Endothelial cell of umbilical vein (primary cell): ENCODE measurements at regions not wholly inside any gene's neighbourhood (a gene's known extent, or its start where the extent isn't known, plus 50 kb on each side); places are given as distances from the start of the nearest gene placed in this dataset.
A peak's percentile ranks its signal among the peaks of the same experiment; 100 is the strongest.

Source experiments
- BruUV-seq: library from RNA; stranded (reverse); fragments of 400-500 nt; replicated peaks from 2 replicates; lab custom pipeline; 2021; lab: Mats Ljungman, UMichigan
- CTCF ChIA-PET: fragments of 300-600, 350-600 bp; sonication (Branson Sonifier 250); formaldehyde crosslinking; loops from one replicate; lab custom pipeline; 2021; ENCODE audit warnings: antibody characterized with exemption, inconsistent platforms; lab: Charles Lee
- POLR2A ChIA-PET: fragments of 300-600, 350-600 bp; sonication (Branson Sonifier 250); formaldehyde crosslinking; loops from one replicate; lab custom pipeline; 2021; ENCODE audit warnings: antibody characterized with exemption, inconsistent platforms; lab: Charles Lee
- DNase-seq: peaks from one replicate; pipeline ENCODE4 v3.0.0-alpha.2; 2011; ENCODE audit warnings: low read depth, low spot score
- FAIRE-seq: peaks from 2 replicates; lab custom pipeline; 2011; peaks lifted over from hg19 to GRCh38; lab: Jason Lieb, UNC
- H2AFZ ChIP-seq: 2 replicates; pipeline ENCODE4 v1.6.0; 2012; ENCODE audit warnings: low read depth, low read length, control low read depth, inconsistent platforms
- H3K27ac ChIP-seq: 2 replicates; pipeline ENCODE4 v1.5.1; 2011; ENCODE audit warnings: low read depth, mild to moderate bottlenecking, control low read depth, low read length, moderate library complexity; ENCODE audit not compliant: insufficient read depth
- H3K27me3 ChIP-seq, 2 experiments: 2 replicates each; pipeline versions ENCODE4 v1.6.0 to v1.6.1; 2011; ENCODE audit warnings: low read length in 2 of 2, mixed read lengths in 1 of 2; ENCODE audit not compliant: control insufficient read depth in 2 of 2, insufficient read depth in 2 of 2
- H3K36me3 ChIP-seq, 2 experiments: 2 replicates in 1 of 2; 3 replicates in 1 of 2; pipeline ENCODE4 v1.5.1; 2011; ENCODE audit warnings: low read length in 2 of 2, mild to moderate bottlenecking in 1 of 2, moderate library complexity in 1 of 2; ENCODE audit not compliant: control insufficient read depth in 2 of 2, insufficient read depth in 2 of 2; ENCODE audit errors: extremely low read depth in 1 of 2
- H3K4me1 ChIP-seq: 3 replicates; pipeline ENCODE4 v1.5.1; 2011; ENCODE audit warnings: mild to moderate bottlenecking, low read length; ENCODE audit not compliant: control insufficient read depth, insufficient read depth; ENCODE audit errors: extremely low read depth
- H3K4me2 ChIP-seq: 2 replicates; pipeline ENCODE4 v1.6.1; 2011; ENCODE audit warnings: low read length, control low read depth, mixed read lengths; ENCODE audit not compliant: insufficient read depth
- H3K4me3 ChIP-seq, 3 experiments: fragments of 200-600 bp in 1 of 3; sonication (generic), shearing (Covaris generic) in 1 of 3; replicated peaks in 1 of 3; 2 replicates each; pipeline ENCODE4 v1.5.1; 2011 to 2016; ENCODE audit warnings: control low read depth in 3 of 3, low read length in 3 of 3, mild to moderate bottlenecking in 2 of 3, inconsistent platforms in 1 of 3, low read depth in 1 of 3, moderate library complexity in 1 of 3; ENCODE audit not compliant: insufficient read depth in 1 of 3
- H3K79me2 ChIP-seq: 2 replicates; pipeline ENCODE4 v1.6.0; 2012; ENCODE audit warnings: low read length, inconsistent platforms; ENCODE audit not compliant: control insufficient read depth, insufficient read depth
- H3K9ac ChIP-seq: replicated peaks from 2 replicates; pipeline ENCODE3; 2011; ENCODE audit warnings: low read length, control low read depth; ENCODE audit not compliant: insufficient read depth; ENCODE audit errors: extremely low read depth
- H3K9me1 ChIP-seq: replicated peaks from 3 replicates; pipeline ENCODE4 v1.6.0; 2011; ENCODE audit warnings: mild to moderate bottlenecking, low read length; ENCODE audit not compliant: control insufficient read depth, insufficient read depth; ENCODE audit errors: extremely low read depth
- H3K9me3 ChIP-seq: replicated peaks from 2 replicates; pipeline ENCODE4 v1.5.1; 2012; ENCODE audit warnings: low read length, inconsistent platforms; ENCODE audit not compliant: control insufficient read depth, insufficient read depth
- H4K20me1 ChIP-seq: replicated peaks from 2 replicates; pipeline ENCODE3; 2011; ENCODE audit warnings: mild to moderate bottlenecking, low read length; ENCODE audit not compliant: control insufficient read depth, insufficient read depth; ENCODE audit errors: extremely low read depth
- EZH2 ChIP-seq: IDR thresholded peaks from 2 replicates; pipeline ENCODE4 v1.6.1; 2012; ENCODE audit warnings: borderline replicate concordance, low read depth, mild to moderate bottlenecking, moderate library complexity, low read length, inconsistent platforms; ENCODE audit not compliant: severe bottlenecking
- FOS ChIP-seq: IDR thresholded peaks from 2 replicates; pipeline ENCODE4 v1.6.1; 2011; ENCODE audit warnings: mild to moderate bottlenecking, low read length, moderate library complexity, borderline replicate concordance; ENCODE audit not compliant: insufficient read depth
- GATA2 ChIP-seq: IDR thresholded peaks from 2 replicates; pipeline ENCODE4 v1.7.0; 2011; ENCODE audit warnings: low read depth, mild to moderate bottlenecking, moderate library complexity, mixed read lengths, low read length; ENCODE audit not compliant: insufficient read length, insufficient read depth
- JUN ChIP-seq: IDR thresholded peaks from 2 replicates; pipeline ENCODE4 v1.6.1; 2011; ENCODE audit warnings: borderline replicate concordance, low read depth; ENCODE audit not compliant: insufficient read length, insufficient read depth
- POLR2A ChIP-seq: IDR thresholded peaks from 2 replicates; pipeline ENCODE4 v1.6.1; 2012; ENCODE audit warnings: low read depth, mild to moderate bottlenecking, control low read depth, low read length
- POLR2AphosphoS5 ChIP-seq: IDR thresholded peaks from 2 replicates; pipeline ENCODE4 v1.6.1; 2012; ENCODE audit warnings: low read depth, mild to moderate bottlenecking, control low read depth, low read length, moderate library complexity; ENCODE audit not compliant: insufficient read depth
- dilution Hi-C: fragments of 300-500 bp; cut with MboI; formaldehyde crosslinking; loops from one replicate; pipeline ENCODE4 v1.15.0; 2019; ENCODE audit warnings: low sequenced_read_pairs; ENCODE audit not compliant: extremely low pct_ligation_motif_present
- intact Hi-C: fragments of 100-400 bp; cut with micrococcal nuclease; formaldehyde crosslinking; loops from one replicate; pipeline ENCODE4 v1.10.0; 2022
- TF ChIP-seq, protein P1 (sequence below), 2 donors: IDR thresholded peaks; 1 replicate in 1 of 2; 2 replicates in 1 of 2; pipeline ENCODE4 v1.5.1; 2011; ENCODE audit warnings: low read length in 2 of 2, mild to moderate bottlenecking in 2 of 2, moderate library complexity in 2 of 2, control low read depth in 1 of 2, inconsistent platforms in 1 of 2, low read depth in 1 of 2; ENCODE audit not compliant: insufficient read depth in 1 of 2; ENCODE audit errors: extremely low read depth in 1 of 2
- TF ChIP-seq, protein P2 (sequence below): IDR thresholded peaks from 2 replicates; pipeline ENCODE4 v1.6.1; 2011; ENCODE audit not compliant: insufficient read depth, insufficient read length

- H3K9me1 ChIP-seq: no peaks in the 10 kb centered on the region
- H3K27me3 ChIP-seq: no peaks in the 10 kb centered on the region
- BruUV-seq: no TSS peak
- no peaks in the 10 kb centered on the region for H4K20me1 ChIP-seq
- no peak overlapping the region for H3K9ac ChIP-seq
- peak overlapping the region; percentile 95 for H3K27ac ChIP-seq
- H3K4me3 ChIP-seq: no peak overlapping the region
- H3K36me3 ChIP-seq: no peaks in the 10 kb centered on the region
- TF ChIP-seq, protein P1, sequence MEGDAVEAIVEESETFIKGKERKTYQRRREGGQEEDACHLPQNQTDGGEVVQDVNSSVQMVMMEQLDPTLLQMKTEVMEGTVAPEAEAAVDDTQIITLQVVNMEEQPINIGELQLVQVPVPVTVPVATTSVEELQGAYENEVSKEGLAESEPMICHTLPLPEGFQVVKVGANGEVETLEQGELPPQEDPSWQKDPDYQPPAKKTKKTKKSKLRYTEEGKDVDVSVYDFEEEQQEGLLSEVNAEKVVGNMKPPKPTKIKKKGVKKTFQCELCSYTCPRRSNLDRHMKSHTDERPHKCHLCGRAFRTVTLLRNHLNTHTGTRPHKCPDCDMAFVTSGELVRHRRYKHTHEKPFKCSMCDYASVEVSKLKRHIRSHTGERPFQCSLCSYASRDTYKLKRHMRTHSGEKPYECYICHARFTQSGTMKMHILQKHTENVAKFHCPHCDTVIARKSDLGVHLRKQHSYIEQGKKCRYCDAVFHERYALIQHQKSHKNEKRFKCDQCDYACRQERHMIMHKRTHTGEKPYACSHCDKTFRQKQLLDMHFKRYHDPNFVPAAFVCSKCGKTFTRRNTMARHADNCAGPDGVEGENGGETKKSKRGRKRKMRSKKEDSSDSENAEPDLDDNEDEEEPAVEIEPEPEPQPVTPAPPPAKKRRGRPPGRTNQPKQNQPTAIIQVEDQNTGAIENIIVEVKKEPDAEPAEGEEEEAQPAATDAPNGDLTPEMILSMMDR (IDR thresholded peaks at IDR 0.05; ENCODE audit: extremely low read depth in 1 of 2, insufficient read depth in 1 of 2, low read depth in 1 of 2, low read length in 2 of 2): no peak
- peak; percentile 58 for TF ChIP-seq GATA2
- TF ChIP-seq FOS: peak; percentile 89
- TF ChIP-seq, protein P2, sequence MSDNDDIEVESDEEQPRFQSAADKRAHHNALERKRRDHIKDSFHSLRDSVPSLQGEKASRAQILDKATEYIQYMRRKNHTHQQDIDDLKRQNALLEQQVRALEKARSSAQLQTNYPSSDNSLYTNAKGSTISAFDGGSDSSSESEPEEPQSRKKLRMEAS: no peak
- no peak for TF ChIP-seq EZH2
- peak; percentile 67 for TF ChIP-seq POLR2AphosphoS5
- peak; percentile 3 for TF ChIP-seq JUN
- TF ChIP-seq POLR2A: no peak
- DNase-seq (peak; percentile 68), FAIRE-seq (peak; percentile 26)
- H3K4me2 ChIP-seq: peak overlapping the region; percentile 67
- peaks cover 74% of the 10 kb centered on the region for H3K4me1 ChIP-seq
- intact Hi-C loops: loop anchor here (2.0 to 5.0 kb wide), 3 partner anchors 41 to 177 kb away; partner anchors contain the start of gene ITGA6
- no peaks in the 10 kb centered on the region for H3K79me2 ChIP-seq
- POLR2A ChIA-PET: no interaction called here
- no peaks in the 10 kb centered on the region for H3K9me3 ChIP-seq
- H2AFZ ChIP-seq: no peak overlapping the region
- dilution Hi-C loops: no loop called here
- CTCF ChIA-PET: interaction anchor here (0.8 to 4.3 kb wide), 8 partner anchors 10 to 211 kb away, joined by 3 to 17 read pairs (median 4); no protein-coding TSS in a partner anchor
Measured at GRCh38 chr2:172249986-172250385, 147.3 kb upstream of the DLX2 start.
